BLaER1 (cell line): ENCODE measurements at regions not wholly inside any gene's neighbourhood (a gene's known extent, or its start where the extent isn't known, plus 50 kb on each side); places are given as distances from the start of the nearest gene placed in this dataset.

Experiments used
- H3K27ac ChIP-seq: shearing (Covaris generic); formaldehyde crosslinking; 2 replicates; pipeline ENCODE4 v1.8.1; 2022
- H3K27me3 ChIP-seq: shearing (Covaris generic); formaldehyde crosslinking; 2 replicates; pipeline ENCODE4 v1.8.1; 2022
- H3K36me3 ChIP-seq: shearing (Covaris generic); formaldehyde crosslinking; 2 replicates; pipeline ENCODE4 v1.8.1; 2022
- H3K4me1 ChIP-seq: shearing (Covaris generic); formaldehyde crosslinking; 2 replicates; pipeline ENCODE4 v1.8.1; 2022
- H3K4me2 ChIP-seq: shearing (Covaris generic); formaldehyde crosslinking; 2 replicates; pipeline ENCODE4 v1.8.1; 2022
- H3K4me3 ChIP-seq: shearing (Covaris generic); formaldehyde crosslinking; 2 replicates; pipeline ENCODE4 v1.8.1; 2022
- H3K9ac ChIP-seq: shearing (Covaris generic); formaldehyde crosslinking; 2 replicates; pipeline ENCODE4 v1.8.1; 2022
- H3K9me3 ChIP-seq: shearing (Covaris generic); formaldehyde crosslinking; 2 replicates; pipeline ENCODE4 v1.8.1; 2022
- H4K20me1 ChIP-seq: shearing (Covaris generic); formaldehyde crosslinking; 2 replicates; pipeline ENCODE4 v1.8.1; 2022
- Cebpa-rat ChIP-seq: shearing (Covaris generic); IDR thresholded peaks from 2 replicates; pipeline ENCODE4 v1.8.1; 2022

- Histone ChIP-seq H3K4me3 (no peak overlapping the region), H3K36me3 (no peaks in the 10 kb centered on the region), H3K9ac (no peak overlapping the region), H3K9me3 (0 out of 2 replicates have a peak, but pooled peaks cover 3% of the 10 kb centered on the region), H3K27me3 (no peaks in the 10 kb centered on the region), H4K20me1 (no peaks in the 10 kb centered on the region), H3K4me2 (no peak overlapping the region), H3K4me1 (no peaks in the 10 kb centered on the region; the same call in 1 of the 2 replicates), H3K27ac (no peak overlapping the region)
- TF ChIP-seq Cebpa-rat: no peak
These were observed 103.6 kb downstream of the TRIM29 start for GRCh38 chr11:120034176-120034875.

- Histone ChIP-seq H3K9me3 (0 out of 2 replicates have a peak, but pooled peaks cover 3% of the 10 kb centered on the region), H4K20me1 (no peaks in the 10 kb centered on the region), H3K4me1 (peaks cover under 1% of the 10 kb centered on the region; the same call in 1 of the 2 replicates), H3K4me3 (no peak overlapping the region), H3K27me3 (peaks cover 2% of the 10 kb centered on the region; the same call in 1 of the 2 replicates), H3K9ac (no peak overlapping the region), H3K36me3 (no peaks in the 10 kb centered on the region), H3K27ac (no peak overlapping the region), H3K4me2 (no peak overlapping the region)
- TF ChIP-seq Cebpa-rat: no peak
These were observed 105.0 kb downstream of the TRIM29 start for GRCh38 chr11:120032766-120033390.

GRCh38 chr11:120031612-120032600 is 106.0 kb downstream of the TRIM29 start:
- Histone ChIP-seq H3K27me3 (peaks cover 12% of the 10 kb centered on the region), H3K36me3 (no peaks in the 10 kb centered on the region), H3K27ac (no peak overlapping the region), H3K4me3 (no peak overlapping the region), H3K9ac (no peak overlapping the region), H3K9me3 (no peaks in the 10 kb centered on the region), H3K4me2 (no peak overlapping the region), H3K4me1 (peaks cover 5% of the 10 kb centered on the region; the same call in 1 of the 2 replicates), H4K20me1 (no peaks in the 10 kb centered on the region)
- TF ChIP-seq Cebpa-rat: no peak

GRCh38 chr11:120031156-120031555 is 106.8 kb downstream of the TRIM29 start:
- no peak overlapping the region for H3K27ac ChIP-seq
- peaks cover 2% of the 10 kb centered on the region; the same call in 1 of the 2 replicates for H3K9me3 ChIP-seq
- no peak overlapping the region for H3K4me3 ChIP-seq
- no peak overlapping the region for H3K4me2 ChIP-seq
- no peak for TF ChIP-seq Cebpa-rat
- peaks cover 14% of the 10 kb centered on the region for H3K27me3 ChIP-seq
- H4K20me1 ChIP-seq: no peaks in the 10 kb centered on the region
- H3K4me1 ChIP-seq: peaks cover 5% of the 10 kb centered on the region; the same call in 1 of the 2 replicates
- no peak overlapping the region for H3K9ac ChIP-seq
- H3K36me3 ChIP-seq: no peaks in the 10 kb centered on the region

GRCh38 chr11:120030411-120030810 is 107.5 kb downstream of the TRIM29 start:
- H4K20me1 ChIP-seq: no peaks in the 10 kb centered on the region
- H3K4me1 ChIP-seq: peaks cover 5% of the 10 kb centered on the region; the same call in 1 of the 2 replicates
- TF ChIP-seq Cebpa-rat: no peak
- H3K9me3 ChIP-seq: peaks cover 6% of the 10 kb centered on the region; the same call in 1 of the 2 replicates
- H3K27me3 ChIP-seq: peaks cover 14% of the 10 kb centered on the region
- H3K4me2 ChIP-seq: no peak overlapping the region
- H3K27ac ChIP-seq: no peak overlapping the region
- no peaks in the 10 kb centered on the region for H3K36me3 ChIP-seq
- no peak overlapping the region for H3K4me3 ChIP-seq
- no peak overlapping the region for H3K9ac ChIP-seq

GRCh38 chr11:120029321-120029720 is 108.6 kb downstream of the TRIM29 start:
- H4K20me1 ChIP-seq: no peaks in the 10 kb centered on the region
- no peak for TF ChIP-seq Cebpa-rat
- H3K4me2 ChIP-seq: no peak overlapping the region
- H3K4me3 ChIP-seq: no peak overlapping the region
- H3K9me3 ChIP-seq: peaks cover 6% of the 10 kb centered on the region; the same call in 1 of the 2 replicates
- peaks cover 14% of the 10 kb centered on the region for H3K27me3 ChIP-seq
- H3K4me1 ChIP-seq: peaks cover 5% of the 10 kb centered on the region; the same call in 1 of the 2 replicates
- no peak overlapping the region for H3K27ac ChIP-seq
- no peak overlapping the region for H3K9ac ChIP-seq
- no peaks in the 10 kb centered on the region for H3K36me3 ChIP-seq

GRCh38 chr11:120028897-120029258 is 109.0 kb downstream of the TRIM29 start:
- peaks cover 5% of the 10 kb centered on the region; the same call in 1 of the 2 replicates for H3K4me1 ChIP-seq
- H3K27ac ChIP-seq: no peak overlapping the region
- no peak overlapping the region for H3K9ac ChIP-seq
- peaks cover 14% of the 10 kb centered on the region for H3K27me3 ChIP-seq
- peaks cover 6% of the 10 kb centered on the region; the same call in 1 of the 2 replicates for H3K9me3 ChIP-seq
- no peak overlapping the region for H3K4me3 ChIP-seq
- H4K20me1 ChIP-seq: no peaks in the 10 kb centered on the region
- H3K36me3 ChIP-seq: no peaks in the 10 kb centered on the region
- no peak overlapping the region for H3K4me2 ChIP-seq
- no peak for TF ChIP-seq Cebpa-rat

GRCh38 chr11:120028181-120028896 is 109.6 kb downstream of the TRIM29 start:
- peaks cover 5% of the 10 kb centered on the region; the same call in 1 of the 2 replicates for H3K4me1 ChIP-seq
- H3K36me3 ChIP-seq: no peaks in the 10 kb centered on the region
- no peak overlapping the region for H3K9ac ChIP-seq
- peaks cover 6% of the 10 kb centered on the region; the same call in 1 of the 2 replicates for H3K9me3 ChIP-seq
- no peak for TF ChIP-seq Cebpa-rat
- no peak overlapping the region for H3K27ac ChIP-seq
- H3K27me3 ChIP-seq: peaks cover 14% of the 10 kb centered on the region
- no peak overlapping the region for H3K4me2 ChIP-seq
- no peak overlapping the region for H3K4me3 ChIP-seq
- no peaks in the 10 kb centered on the region for H4K20me1 ChIP-seq
